NCI-H774 (cell line): ENCODE measurements at regions not wholly inside any gene's neighbourhood (a gene's known extent, or its start where the extent isn't known, plus 50 kb on each side); places are given as distances from the start of the nearest gene placed in this dataset.

Source experiments
- DNase-seq: peaks from one replicate; lab custom pipeline; 2025; lab: John Stamatoyannopoulos, UW

DNA sequence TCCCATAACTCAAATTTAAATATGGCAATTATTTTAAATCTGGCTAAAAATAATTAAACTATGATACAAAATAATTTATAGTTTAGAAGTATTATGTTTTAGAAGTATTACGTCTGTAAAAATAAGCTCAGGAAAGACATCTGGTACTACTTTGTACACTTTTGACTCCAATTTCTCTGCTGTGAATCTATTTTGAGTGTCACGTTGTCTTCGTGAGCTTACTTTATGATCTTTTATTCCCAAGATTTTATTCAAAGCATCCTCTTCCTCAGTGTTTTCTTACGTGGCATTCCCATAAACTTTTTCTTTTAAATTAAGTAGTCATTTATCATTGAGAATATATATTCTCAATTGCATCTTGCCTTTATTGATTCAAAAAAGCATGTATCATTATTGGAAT lies 223.3 kb upstream of the KCNJ16 start:
- no peak for DNase-seq

DNA sequence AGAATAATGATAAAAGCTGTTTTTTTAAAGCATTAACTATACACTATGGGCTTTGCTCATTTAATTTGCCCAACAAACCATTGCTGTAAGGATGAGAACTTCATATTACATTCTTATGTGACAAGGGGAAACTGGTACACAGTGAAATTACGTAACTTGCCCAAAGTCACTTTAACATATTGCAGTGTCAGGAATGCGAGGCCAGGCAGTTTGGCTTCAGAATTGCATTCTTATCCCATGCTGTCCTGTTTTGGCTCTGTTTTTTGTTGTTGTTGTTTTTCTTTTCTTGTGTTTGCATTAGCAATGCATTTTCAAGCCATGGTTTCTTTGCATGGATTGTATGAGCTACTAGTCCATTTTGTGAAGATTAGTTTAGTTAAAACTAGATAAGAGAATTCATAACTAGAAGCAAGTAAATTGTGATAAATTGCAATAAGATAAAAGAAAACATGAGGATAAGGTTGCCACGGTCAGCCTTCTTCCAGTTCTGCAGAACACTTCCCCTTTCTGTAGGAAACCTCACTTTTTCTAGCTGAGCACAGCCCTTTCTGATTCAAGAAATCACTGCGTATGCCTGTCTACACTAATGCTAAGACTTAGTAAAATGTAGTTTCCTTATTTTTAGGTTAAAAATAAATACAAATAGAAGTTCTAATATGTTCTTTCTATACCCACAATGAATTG lies 221.3 kb upstream of the KCNJ16 start:
- no peak for DNase-seq

DNA sequence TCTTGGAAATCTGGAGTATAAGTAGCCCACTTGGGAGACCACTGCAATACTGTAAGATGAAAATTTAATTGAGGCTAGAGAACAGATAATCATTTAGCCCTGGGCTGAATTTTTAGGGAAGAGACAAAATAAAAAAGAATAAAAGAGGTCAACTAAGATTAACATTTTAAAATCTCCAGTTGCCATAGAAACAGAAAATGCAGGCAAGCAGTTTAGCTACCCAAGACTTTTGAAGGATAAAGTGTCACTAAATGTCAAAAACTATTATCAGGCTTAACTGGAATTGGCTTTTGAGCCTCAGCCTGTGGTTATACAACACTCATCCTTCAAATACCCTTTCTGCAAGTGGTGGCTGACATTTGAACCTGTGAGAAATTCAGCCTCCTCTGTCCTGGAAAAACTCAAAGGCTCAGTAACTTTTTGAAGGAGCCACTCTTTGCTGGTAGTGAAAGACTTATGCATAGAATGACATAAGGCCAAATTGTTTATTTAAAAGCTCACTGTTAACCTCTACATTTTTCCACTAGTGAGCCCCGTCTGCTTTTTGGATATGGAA lies 220.7 kb upstream of the KCNJ16 start:
- no peak for DNase-seq

DNA sequence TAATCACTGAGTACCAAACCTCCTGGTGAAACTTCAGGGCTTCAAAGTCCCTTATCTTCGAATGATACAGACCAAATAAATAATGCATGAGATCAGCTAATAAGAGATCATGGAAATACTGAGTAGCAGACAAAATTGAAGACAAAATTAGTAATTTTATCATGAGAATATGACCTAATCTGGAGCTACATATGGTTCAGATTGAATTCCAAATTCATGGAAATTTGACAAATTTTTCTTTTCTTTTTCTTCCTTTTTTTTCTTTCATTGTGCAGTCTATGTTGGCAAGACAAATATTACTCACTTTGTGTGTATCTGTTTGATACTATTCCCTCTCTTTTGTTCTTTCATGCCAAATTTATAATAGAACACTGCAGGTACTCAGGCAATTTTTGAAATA lies 218.1 kb upstream of the KCNJ16 start:
- no peak for DNase-seq

DNA sequence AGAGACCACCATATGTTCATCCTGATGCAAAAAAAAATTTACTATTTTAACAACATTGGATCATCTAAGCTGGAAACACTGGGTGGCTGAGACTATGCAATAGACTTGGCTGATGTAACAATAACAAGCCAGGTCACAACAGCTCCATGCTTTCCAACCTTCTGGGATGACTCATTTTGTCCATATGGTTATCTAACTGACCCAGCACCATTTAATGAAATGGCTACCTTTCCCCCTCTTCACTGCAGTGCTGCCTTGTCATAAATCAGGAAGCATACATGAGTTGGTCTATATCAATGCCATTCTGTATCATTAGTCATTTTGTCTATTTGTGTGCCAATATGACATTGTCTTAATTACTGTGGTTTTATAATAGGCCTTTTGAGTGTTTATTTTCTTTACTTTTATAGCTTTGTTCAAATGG lies 217.6 kb upstream of the KCNJ16 start:
- DNase-seq = peak; percentile 73

DNA sequence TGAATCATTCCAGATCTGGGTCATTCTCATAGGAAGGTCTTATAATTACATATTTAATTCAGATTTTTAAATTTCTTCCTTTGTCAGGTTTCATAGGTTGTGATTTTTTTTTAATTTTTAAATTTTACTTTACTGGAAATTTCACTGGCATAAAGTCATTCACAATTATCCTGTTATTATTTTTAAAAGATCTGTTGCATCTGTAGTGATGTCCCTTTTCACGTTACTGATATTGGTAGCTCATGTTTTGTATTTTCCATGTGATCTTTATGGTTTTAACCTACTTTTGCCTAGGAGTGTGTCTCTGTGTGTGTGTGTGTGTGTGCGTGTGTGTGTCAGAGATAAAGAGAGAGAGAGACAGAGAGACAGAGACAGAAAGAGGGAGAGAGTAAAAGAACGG lies 216.6 kb upstream of the KCNJ16 start:
- no peak for DNase-seq

DNA sequence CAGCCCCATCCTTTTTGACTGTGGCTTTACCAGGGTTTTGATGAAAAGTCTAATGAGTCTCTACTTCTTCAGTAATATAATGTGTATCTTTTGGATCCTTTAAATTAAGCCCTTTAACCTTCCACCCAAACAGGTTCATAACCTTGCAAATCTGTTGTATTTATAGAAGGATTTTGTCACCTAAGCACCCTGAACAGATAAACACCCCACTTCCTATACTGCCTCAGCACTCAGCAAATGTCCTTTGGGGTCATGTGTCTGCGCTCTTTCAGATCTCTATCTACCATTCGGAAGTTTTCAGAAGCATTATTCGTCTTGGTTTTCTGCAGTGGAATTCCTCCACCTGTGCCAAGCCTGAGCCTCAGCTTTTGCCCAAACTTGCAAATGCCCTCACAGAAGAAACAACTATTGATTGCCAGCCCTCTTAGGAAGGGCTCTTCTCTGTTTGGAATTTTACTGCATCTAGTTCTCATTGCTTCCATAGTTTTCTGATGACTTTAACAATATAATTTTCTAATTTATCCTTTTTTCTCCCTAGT lies 214.8 kb upstream of the KCNJ16 start:
- no peak for DNase-seq

DNA sequence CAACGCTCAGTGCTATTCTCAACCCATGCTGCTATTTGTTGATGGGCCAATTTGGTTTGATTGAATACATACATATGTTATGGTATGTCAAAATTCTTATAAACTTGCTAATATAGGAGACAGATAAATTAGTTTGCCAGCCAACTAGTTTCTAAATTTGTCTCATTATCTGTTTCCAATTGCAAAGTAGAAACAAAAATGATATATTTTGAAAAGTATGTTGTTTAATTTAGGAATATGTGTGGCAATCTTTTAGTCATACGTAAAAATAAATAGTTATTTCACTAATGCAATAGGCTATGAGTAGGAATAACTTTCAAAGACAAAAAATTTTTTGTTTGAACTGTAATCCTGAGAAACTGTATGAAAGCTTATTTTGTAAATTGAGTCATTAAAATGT lies 210.6 kb upstream of the KCNJ16 start:
- no peak for DNase-seq

DNA sequence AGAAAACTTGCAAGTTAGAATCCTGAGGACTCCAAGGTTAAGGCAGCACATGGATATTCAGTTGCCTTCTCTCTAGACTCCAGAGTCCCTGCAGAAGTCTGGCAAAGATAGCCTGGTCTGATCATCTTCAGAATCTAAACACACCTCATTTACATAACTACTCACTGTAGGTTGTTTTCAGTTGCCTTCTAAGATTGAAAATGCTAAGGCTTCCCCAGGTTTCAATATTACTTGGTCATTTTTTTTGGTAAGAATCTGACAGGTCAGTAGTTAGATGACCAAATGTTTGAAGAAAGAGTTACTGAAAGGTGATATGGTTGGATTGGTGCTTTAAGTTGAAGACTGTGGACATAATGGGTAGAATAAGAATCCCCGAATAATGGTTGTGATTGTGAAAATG lies 205.4 kb upstream of the KCNJ16 start:
- no peak for DNase-seq

DNA sequence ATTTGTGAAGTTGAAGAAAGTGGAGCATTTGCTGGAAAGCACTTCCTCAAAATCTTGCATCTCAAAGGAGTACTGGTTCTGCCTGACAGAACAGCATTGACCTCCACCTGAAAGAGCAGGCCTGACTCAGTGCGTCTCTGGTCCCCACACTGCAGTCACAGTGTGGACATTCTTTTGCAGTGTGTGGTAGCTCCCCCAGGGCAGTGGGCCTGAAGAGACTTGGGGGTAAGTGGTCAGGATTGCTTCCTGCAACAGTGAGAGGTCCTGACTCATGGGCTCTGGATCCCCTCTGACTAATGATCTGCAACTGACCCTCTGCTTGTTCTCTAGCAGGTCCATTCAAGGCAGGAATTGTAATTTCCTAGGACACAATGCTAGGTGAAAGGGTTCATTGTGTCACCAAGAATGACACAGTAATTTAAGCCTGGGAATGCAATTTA lies 204.9 kb upstream of the KCNJ16 start:
- DNase-seq = no peak

DNA sequence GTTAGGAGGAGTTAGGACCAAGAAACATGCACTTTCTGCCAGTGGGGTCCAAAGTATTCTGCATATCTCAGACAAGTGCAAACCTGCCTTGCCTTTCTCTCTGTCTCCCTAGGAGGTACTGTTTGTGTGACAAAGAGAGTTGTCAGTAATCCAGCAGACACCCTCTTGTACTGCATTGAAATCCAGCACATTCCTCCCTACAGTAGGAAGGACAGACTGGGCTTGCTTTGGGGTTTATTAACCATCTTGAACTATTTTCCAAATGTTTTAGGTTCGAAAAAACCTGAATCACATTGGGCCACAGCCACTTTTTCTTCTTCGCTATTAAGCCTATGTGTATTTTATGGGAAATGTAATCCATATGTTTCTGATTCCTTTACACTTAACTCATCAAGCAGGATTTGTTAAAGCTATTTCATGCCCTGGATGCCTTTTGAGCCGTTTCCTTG lies 204.2 kb upstream of the KCNJ16 start:
- no peak for DNase-seq

DNA sequence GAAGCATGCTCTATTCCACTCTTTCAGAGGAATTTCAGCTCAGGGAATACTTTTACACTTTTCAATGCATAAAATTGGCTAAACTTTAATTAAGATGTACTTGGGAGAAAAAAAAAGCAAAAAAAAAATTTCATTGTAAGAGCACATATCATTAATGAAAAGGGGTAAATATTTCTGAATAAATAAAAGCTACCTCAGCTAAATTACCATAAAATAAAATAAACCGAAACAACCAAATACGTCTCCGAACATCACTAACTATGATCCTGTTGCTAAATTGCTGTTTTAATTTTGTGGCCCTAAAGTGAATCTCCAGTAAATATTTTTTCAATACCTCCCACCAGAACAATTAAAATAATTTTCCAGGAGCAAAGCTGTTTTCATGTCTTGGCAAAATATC lies 203.7 kb upstream of the KCNJ16 start:
- no peak for DNase-seq

DNA sequence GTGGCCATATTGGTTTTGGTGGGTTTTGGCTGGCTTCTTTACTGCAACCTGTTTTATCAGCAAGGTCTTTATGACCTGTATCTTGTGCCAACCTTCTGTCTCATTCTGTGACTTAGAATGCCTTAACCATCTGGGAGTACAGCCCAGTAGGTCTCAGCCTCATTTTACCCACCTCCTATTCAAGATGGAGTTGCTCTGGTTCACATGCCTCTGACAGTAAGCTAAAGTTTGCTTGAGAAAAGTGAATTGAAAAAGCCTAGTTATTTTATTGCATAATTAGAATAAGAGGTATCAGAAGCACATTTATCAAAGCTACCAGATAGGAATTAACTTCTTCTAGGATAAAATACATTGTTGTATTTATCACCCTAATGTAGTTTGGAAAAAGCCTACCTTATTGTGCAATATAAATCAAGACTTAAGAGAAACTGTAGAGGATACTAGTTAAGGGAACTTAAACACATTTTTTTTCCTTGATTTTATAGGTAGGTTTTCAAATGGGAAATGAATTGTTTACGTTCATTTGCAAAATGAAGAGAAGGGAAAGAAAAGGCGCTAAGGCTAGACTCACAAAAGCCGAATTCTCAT lies 202.3 kb upstream of the KCNJ16 start:
- DNase-seq = no peak

DNA sequence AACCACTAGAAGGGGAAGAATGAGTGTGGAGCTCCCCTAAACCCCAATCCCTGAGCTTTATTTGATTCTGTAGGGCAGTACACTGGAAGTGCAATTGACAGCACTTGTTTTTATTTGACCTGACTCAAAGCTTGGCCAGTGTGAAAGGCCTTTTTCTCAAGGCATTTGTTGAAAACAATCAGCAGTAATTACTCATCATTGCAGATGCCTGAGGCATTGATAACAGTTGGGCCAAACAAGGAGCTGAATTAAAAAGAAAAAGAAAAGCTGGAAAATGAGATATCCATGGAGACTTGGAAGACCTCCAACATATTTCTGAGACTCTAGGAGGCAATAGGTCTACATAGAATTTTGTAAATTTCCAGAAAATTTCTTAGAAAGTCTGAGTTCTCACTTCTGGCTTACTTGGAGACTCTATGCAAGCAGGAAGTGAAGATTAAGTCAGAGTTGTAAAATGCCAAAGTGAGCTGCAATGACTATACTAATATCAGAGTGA lies 200.8 kb upstream of the KCNJ16 start:
- no peak for DNase-seq

DNA sequence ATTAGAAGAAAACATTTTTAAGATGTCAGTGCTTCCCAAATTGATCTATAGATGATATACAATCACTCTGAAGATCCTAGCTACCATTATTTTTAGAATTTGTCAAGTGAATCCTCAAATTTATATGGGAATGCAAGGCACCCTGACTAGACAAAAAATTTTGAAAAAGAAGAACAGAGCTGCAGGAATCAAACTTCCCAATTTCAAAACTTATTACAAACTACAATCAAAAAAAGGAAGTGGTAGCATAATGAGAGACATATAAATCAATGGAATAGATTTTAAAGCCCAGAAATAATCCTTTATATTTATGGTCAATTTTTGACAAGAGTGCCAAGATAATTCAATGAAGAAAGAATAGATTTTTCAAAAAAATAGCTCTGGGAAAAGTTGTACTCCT lies 198.3 kb upstream of the KCNJ16 start:
- DNase-seq = no peak

DNA sequence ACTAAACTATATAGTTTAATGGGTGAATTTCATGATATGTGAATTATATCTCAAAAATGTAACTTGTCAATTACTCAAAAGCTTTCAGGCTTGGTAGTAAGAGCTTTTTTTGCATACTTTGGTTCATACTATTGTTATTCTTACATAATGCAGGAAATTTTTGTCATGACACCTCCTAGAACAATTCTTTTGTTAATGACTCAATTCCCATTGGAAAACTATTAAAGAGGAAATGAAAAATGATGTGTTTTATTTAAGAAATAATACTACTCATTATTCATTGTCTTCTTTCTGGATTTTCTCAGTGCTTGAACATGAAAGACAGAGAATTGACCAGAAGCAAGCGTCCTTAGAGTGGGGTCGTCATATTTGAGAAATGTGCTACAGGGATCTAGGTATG lies 196.4 kb upstream of the KCNJ16 start:
- DNase-seq = no peak

DNA sequence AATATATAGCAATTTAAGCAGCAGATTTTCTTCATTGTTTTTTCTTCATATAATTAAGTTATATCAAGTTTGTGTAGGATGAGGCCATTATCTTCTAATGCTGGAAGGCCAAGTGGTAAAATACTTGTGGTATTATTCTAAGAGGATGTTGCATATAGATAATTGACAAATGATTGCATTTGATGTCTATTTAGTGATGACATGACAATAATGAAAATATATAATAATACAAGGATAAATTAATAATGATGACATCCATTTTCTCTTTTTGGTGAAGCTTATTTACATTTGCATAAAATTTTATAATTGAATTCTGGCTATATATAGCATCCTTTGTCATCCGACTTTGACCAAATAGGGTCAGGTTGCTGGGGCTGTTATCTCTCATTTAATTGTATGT lies 195.4 kb upstream of the KCNJ16 start:
- DNase-seq = no peak

DNA sequence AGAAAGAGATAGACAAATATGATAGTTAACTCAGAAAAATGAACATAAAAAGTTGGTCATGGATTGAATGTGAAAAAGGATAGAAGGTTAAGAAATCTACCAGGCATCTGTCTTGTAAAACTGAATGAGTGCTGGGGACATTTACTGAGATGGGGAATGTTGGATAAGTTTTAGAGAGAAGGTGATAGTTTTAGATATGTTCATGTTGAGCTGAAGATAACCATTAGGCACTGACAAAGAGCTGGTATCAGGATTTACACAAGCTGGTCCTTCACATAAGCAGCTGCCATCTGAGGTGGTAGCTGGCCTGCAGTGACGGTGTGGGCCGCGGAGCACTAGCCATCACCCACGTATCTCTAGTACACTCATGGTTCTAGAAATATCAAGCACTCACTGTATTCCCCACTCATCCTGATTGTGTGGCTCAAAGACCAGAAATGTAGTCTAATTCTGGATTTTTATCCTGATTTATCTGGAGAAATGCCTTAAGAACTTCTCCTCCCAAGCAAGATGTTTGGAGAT lies 194.4 kb upstream of the KCNJ16 start:
- no peak for DNase-seq

DNA sequence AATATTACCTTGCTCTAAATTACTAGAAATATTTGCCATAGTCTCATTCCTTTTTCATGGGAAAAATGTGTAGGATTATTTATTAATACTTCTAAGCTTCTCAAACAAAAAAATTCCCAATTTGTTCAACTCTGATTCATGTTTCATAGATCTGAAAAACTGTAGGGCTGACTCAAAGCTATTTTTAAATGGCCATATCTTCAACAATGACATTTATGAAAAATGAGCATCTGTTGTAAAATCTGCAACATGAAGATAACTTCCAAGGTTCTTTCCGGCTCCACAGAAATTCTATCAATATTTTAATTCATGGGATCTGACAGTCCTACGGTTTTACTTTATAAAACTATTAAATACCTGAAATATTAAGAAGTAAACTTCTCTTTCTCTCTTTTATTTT lies 192.7 kb upstream of the KCNJ16 start:
- no peak for DNase-seq

DNA sequence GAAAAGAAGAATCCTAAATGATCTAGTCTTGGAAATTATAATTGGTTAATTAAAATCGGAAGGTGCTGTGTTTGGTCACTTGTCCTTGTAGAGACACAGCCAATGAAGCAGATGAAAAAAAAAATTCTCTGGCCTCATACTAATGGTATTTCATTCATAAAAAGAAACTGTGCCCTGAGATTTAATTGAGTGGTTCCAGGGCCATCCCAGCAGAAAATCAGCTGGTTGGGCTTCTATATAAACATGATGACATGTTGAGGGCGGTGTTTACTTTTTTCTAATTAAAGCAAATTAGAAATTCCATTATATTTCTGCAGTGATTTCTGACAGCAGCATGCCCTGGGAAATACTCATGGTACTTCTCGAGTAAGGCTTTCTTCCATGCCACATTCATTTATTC lies 191.9 kb upstream of the KCNJ16 start:
- DNase-seq = no peak

DNA sequence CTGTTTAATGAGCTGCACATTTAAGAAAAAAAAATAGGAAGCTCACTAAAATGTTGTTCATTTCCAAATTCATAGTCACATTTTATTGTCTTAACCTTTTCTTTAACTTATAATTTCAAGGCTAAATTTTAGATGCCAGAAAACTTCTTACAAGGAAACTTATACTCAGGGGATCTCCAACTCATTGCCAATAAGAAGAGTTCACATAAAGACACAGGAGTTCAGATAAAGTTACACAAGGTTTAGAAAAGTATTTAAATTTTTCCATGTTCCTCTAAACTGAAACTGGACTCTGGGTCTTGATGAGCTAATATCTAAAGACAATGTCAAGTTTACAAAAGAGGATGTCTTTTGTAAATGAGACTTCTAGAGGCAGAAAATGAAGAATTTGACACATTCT lies 190.7 kb upstream of the KCNJ16 start:
- DNase-seq = no peak

DNA sequence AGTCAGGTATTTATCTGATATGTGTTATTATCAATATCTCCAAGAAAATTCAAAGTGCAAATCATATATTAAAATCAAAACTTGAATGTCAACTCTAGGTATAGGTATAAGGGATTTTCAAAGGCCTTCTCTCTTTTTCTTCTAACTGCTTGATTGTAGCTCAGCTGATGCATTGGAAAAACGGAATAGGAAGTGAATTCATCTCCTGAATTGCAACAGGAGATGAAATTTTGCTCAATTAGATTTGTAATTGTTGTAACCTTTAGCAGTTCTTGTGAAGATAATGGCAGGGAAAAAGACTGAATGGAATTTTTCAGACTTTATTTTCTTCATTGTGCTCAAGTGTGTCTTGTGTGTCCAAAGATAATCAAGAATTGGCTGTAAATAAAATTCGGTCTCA lies 190.2 kb upstream of the KCNJ16 start:
- no peak for DNase-seq

DNA sequence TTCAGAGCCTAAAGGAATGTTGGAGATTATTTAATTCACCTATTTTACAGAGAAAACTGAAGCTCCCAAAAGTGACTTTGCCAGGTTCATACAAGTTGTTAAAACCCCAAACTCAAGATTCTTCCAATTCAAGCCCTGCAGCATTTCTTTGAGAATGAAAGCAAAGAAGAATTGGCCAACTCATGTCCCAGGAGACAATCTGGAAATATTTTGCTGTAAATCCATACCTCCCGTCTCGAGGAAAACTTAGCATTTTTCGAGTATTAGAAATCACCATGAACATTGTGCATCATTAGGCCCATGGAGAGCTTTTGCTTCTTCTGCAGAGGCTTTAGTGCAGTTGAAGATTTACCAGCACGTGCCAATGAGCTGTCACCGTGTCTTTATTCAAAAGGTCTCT lies 176.4 kb upstream of the KCNJ16 start:
- no peak for DNase-seq
